Activated T-cell treated with anti-CD3 and anti-CD28 coated beads, Interleukin-2, amount 50 U/mL, for 4 hours (primary cell): ENCODE measurements at regions not wholly inside any gene's neighbourhood (a gene's known extent, or its start where the extent isn't known, plus 50 kb on each side); places are given as distances from the start of the nearest gene placed in this dataset.
"Not testable (repeated sequence)": the region's sequence is repeated elsewhere in the genome, so short reads cannot be mapped to it uniquely, and the experiment has no call there.

Experiments
- ATAC-seq, 2 donors: fragments of 200-7000 bp; cut with Tn5 transposase; one replicate each; pipeline ENCODE4 v1.10.0; 2021
- DNase-seq: peaks from one replicate; pipeline ENCODE4 v3.0.0-alpha.2; 2020
- H3K27me3 Mint-ChIP-seq: one replicate; pipeline ENCODE4 v1.8.0; 2021; ENCODE audit warnings: low read depth, mixed read lengths
- H3K36me3 Mint-ChIP-seq: one replicate; pipeline ENCODE4 v1.8.0; 2022; ENCODE audit warnings: mixed read lengths; ENCODE audit not compliant: insufficient read depth
- H3K4me1 Mint-ChIP-seq: one replicate; pipeline ENCODE4 v1.8.0; 2021; ENCODE audit warnings: low read depth, mixed read lengths
- H3K4me3 Mint-ChIP-seq: one replicate; pipeline ENCODE4 v1.8.0; 2021; ENCODE audit warnings: mild to moderate bottlenecking, moderate library complexity, mixed read lengths
- H3K9me3 Mint-ChIP-seq: one replicate; pipeline ENCODE4 v1.8.0; 2021; ENCODE audit warnings: mixed read lengths

GRCh38 chr3:181239441-181239840 is 249.9 kb upstream of the DNAJC19 start:
- Mint-ChIP-seq H3K4me3 (no peak overlapping the region), H3K36me3 (no peaks in the 10 kb centered on the region), H3K27me3 (no peaks in the 10 kb centered on the region), H3K9me3 (peaks cover 2% of the 10 kb centered on the region), H3K4me1 (no peaks in the 10 kb centered on the region)
- no peak for DNase-seq
- ATAC-seq, result no peak

- no peak for DNase-seq
- Mint-ChIP-seq H3K27me3 (no peaks in the 10 kb centered on the region), H3K4me3 (no peak overlapping the region), H3K9me3 (peaks cover 10% of the 10 kb centered on the region), H3K36me3 (no peaks in the 10 kb centered on the region), H3K4me1 (no peaks in the 10 kb centered on the region)
- no peak for ATAC-seq
Measured at GRCh38 chr3:181230258-181230657, 240.7 kb upstream of the DNAJC19 start.

GRCh38 chr3:181213347-181213746 is 223.8 kb upstream of the DNAJC19 start:
- Mint-ChIP-seq H3K27me3 (peaks cover 2% of the 10 kb centered on the region), H3K36me3 (no peaks in the 10 kb centered on the region), H3K9me3 (no peaks in the 10 kb centered on the region), H3K4me3 (no peak overlapping the region), H3K4me1 (no peaks in the 10 kb centered on the region)
- ATAC-seq, result no peak
- DNase-seq, result no peak

GRCh38 chr3:181212271-181212670 is 222.7 kb upstream of the DNAJC19 start:
- ATAC-seq (no peak), DNase-seq (no peak)
- Mint-ChIP-seq H3K27me3 (peaks cover 2% of the 10 kb centered on the region), H3K36me3 (no peaks in the 10 kb centered on the region), H3K9me3 (no peaks in the 10 kb centered on the region), H3K4me1 (no peaks in the 10 kb centered on the region), H3K4me3 (no peak overlapping the region)

DNA sequence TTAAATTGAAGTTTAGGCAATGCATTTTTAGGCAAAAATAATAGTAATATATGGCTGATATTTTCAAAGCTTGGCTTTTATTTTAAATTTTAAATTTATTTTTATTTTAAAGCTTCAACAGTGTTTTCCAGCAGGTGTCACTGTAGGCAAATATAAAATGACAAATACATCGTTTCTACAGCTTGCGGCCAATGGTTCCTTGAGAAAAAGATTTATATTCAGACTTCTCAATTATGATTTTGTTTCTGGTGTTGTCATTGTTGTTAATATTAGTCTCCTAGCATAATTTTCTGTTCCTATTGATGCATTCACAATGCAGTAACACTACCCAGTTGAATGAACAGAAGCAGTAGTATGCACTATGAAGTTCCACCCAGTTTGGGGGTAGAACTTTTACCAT is 220.7 kb upstream of the DNAJC19 start:
- no peak for ATAC-seq

DNA sequence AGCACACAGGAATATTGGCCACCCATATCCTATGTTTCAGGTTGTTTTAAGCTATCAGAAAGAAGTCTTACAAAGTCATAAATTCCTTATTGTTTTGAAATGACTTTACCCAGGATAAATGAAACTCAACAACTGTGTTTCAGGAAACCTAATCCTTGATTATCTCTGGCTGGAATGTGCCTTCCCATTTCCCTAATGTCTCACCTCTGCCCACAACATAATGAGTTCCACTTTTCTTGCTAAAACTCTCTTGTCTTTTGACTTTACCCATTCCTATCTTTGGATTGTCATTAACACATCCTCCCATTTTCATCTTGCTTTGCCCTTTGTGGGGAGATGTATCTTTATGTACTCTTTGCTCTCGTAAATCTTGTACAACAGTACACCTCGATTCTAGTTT is 200.0 kb upstream of the DNAJC19 start:
- ATAC-seq (no peak), DNase-seq (no peak)
- Mint-ChIP-seq H3K4me3 (no peak overlapping the region), H3K4me1 (no peaks in the 10 kb centered on the region), H3K9me3 (peaks cover 8% of the 10 kb centered on the region), H3K27me3 (no peaks in the 10 kb centered on the region), H3K36me3 (no peaks in the 10 kb centered on the region)

More for the DNA sequence above, 220.7 kb upstream of the DNAJC19 start:
- DNase-seq, result no peak
- Mint-ChIP-seq H3K36me3 (no peaks in the 10 kb centered on the region), H3K4me3 (no peak overlapping the region), H3K27me3 (peaks cover 2% of the 10 kb centered on the region), H3K4me1 (no peaks in the 10 kb centered on the region), H3K9me3 (no peaks in the 10 kb centered on the region)

- Mint-ChIP-seq H3K27me3 (no peaks in the 10 kb centered on the region), H3K36me3 (no peaks in the 10 kb centered on the region), H3K4me3 (no peak overlapping the region), H3K9me3 (no peaks in the 10 kb centered on the region), H3K4me1 (no peaks in the 10 kb centered on the region)
- ATAC-seq (no peak), DNase-seq (no peak)
Measured at GRCh38 chr3:181183764-181184163, 194.2 kb upstream of the DNAJC19 start.

GRCh38 chr3:181183057-181183456 is 193.5 kb upstream of the DNAJC19 start:
- not testable (repeated sequence) for ATAC-seq, H3K36me3 Mint-ChIP-seq, H3K27me3 Mint-ChIP-seq, H3K9me3 Mint-ChIP-seq, H3K4me3 Mint-ChIP-seq, H3K4me1 Mint-ChIP-seq, DNase-seq

GRCh38 chr3:181178991-181179390 is 189.5 kb upstream of the DNAJC19 start:
- H3K27me3 Mint-ChIP-seq, result no peaks in the 10 kb centered on the region
- no peak overlapping the region for H3K4me3 Mint-ChIP-seq
- no peak for ATAC-seq

GRCh38 chr3:181176601-181177000 is 187.1 kb upstream of the DNAJC19 start:
- DNase-seq (no peak), ATAC-seq (no peak)
- no peaks in the 10 kb centered on the region for H3K4me1 Mint-ChIP-seq
- H3K36me3 Mint-ChIP-seq, result no peaks in the 10 kb centered on the region
- H3K4me3 Mint-ChIP-seq, result no peak overlapping the region
- H3K27me3 Mint-ChIP-seq, result no peaks in the 10 kb centered on the region
- no peaks in the 10 kb centered on the region for H3K9me3 Mint-ChIP-seq

More at GRCh38 chr3:181178991-181179390, 189.5 kb upstream of the DNAJC19 start:
- H3K9me3 Mint-ChIP-seq, result no peaks in the 10 kb centered on the region
- no peak for DNase-seq
- no peaks in the 10 kb centered on the region for H3K4me1 Mint-ChIP-seq
- no peaks in the 10 kb centered on the region for H3K36me3 Mint-ChIP-seq

- Mint-ChIP-seq H3K27me3 (no peaks in the 10 kb centered on the region), H3K36me3 (no peaks in the 10 kb centered on the region), H3K4me1 (no peaks in the 10 kb centered on the region), H3K9me3 (no peaks in the 10 kb centered on the region), H3K4me3 (no peak overlapping the region)
- ATAC-seq (no peak), DNase-seq (no peak)
Measured at GRCh38 chr3:181174676-181175233, 185.2 kb upstream of the DNAJC19 start.

- H3K27me3 Mint-ChIP-seq, result no peaks in the 10 kb centered on the region
Measured at GRCh38 chr3:181174022-181174421, 184.5 kb upstream of the DNAJC19 start.

GRCh38 chr3:181173227-181173626 is 183.7 kb upstream of the DNAJC19 start:
- Mint-ChIP-seq H3K27me3 (no peaks in the 10 kb centered on the region), H3K4me3 (no peak overlapping the region), H3K36me3 (no peaks in the 10 kb centered on the region), H3K9me3 (no peaks in the 10 kb centered on the region), H3K4me1 (no peaks in the 10 kb centered on the region)
- ATAC-seq (no peak), DNase-seq (no peak)

More at GRCh38 chr3:181174022-181174421, 184.5 kb upstream of the DNAJC19 start:
- Mint-ChIP-seq H3K9me3 (no peaks in the 10 kb centered on the region), H3K4me1 (no peaks in the 10 kb centered on the region), H3K36me3 (no peaks in the 10 kb centered on the region), H3K4me3 (no peak overlapping the region)
- DNase-seq (no peak), ATAC-seq (no peak)

DNA sequence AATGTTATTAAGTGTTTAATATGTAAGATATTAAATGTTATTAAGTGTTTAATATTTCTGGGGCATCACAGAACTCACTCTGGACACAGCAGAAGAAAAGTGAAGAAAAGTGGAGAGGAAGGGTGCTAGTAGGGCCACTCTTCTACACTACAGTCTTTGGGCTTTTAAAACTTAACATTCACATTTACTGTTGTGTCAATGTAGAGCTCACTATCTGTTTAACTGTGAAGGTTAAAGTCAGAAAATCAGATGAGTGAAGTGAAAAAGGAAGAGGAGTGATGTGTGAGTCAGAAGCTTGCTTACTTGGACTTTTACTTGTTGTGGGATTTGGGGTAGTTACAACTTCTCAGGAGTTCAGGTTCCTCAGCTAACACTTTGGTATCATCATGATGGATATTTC is 145.3 kb upstream of the DNAJC19 start:
- Mint-ChIP-seq H3K36me3 (no peaks in the 10 kb centered on the region), H3K4me3 (no peak overlapping the region), H3K9me3 (peaks cover 5% of the 10 kb centered on the region), H3K27me3 (no peaks in the 10 kb centered on the region), H3K4me1 (no peaks in the 10 kb centered on the region)
- ATAC-seq (no peak), DNase-seq (no peak)

- Mint-ChIP-seq H3K27me3 (no peaks in the 10 kb centered on the region), H3K4me1 (no peaks in the 10 kb centered on the region), H3K36me3 (no peaks in the 10 kb centered on the region), H3K9me3 (peaks cover 5% of the 10 kb centered on the region), H3K4me3 (no peak overlapping the region)
- DNase-seq (no peak), ATAC-seq (no peak)
Measured at GRCh38 chr3:181133832-181134231, 144.3 kb upstream of the DNAJC19 start.

- Mint-ChIP-seq H3K9me3 (peaks cover 5% of the 10 kb centered on the region), H3K4me3 (no peak overlapping the region), H3K27me3 (no peaks in the 10 kb centered on the region), H3K4me1 (no peaks in the 10 kb centered on the region), H3K36me3 (no peaks in the 10 kb centered on the region)
- DNase-seq (no peak), ATAC-seq (no peak)
Measured at GRCh38 chr3:181105646-181106045, 116.1 kb upstream of the DNAJC19 start.
